ENCODE measurements at regions not wholly inside any gene's neighbourhood (a gene's known extent, or its start where the extent isn't known, plus 50 kb on each side); places are given as distances from the start of the nearest gene placed in this dataset.

DNA sequence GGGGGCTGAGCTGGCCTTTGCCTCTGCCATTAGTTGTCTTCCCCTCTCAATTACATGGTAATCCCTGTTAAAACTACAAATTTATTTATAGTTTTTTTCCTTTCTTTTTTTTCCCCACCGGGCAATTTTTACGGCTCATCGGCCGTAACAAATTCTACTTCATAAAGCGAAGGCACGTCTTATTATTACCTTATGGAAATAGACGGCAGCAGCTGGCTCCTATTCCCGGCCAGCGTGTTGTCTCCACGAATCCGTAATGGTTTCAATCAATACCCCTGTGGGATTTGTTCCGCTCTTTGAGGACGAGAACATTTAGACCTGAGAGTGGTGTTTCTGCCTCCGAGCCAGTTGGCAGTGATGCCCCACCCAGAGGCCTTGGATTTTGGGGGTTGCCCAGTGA lies 52.4 kb upstream of the IGSF21 start:
- POLR2A ChIA-PET (ENCODE audit: partially characterized antibody), result no interaction called here

More for the DNA sequence above, 52.4 kb upstream of the IGSF21 start:
- H3K56ac ChIP-seq (replicated peaks; ENCODE audit: insufficient read length, low read depth, low read length), result no peak overlapping the region
- H2BK20ac ChIP-seq (ENCODE audit: low read length), result no peak overlapping the region
- H4K91ac ChIP-seq (replicated peaks; ENCODE audit: insufficient read length, low read length), result no peak overlapping the region
- no peak overlapping the region for H2AFZ ChIP-seq (ENCODE audit: low read length)
- no peaks in the 10 kb centered on the region for H3K79me2 ChIP-seq (ENCODE audit: control insufficient read depth in 1 of 2, insufficient read depth in 2 of 2, low read length in 2 of 2)
- no peak overlapping the region for H3K4ac ChIP-seq (replicated peaks; ENCODE audit: insufficient read length, low read depth, low read length)
- H2BK5ac ChIP-seq (ENCODE audit: low read depth, low read length), result no peak overlapping the region
- no peak overlapping the region for H3K4me2 ChIP-seq (ENCODE audit: insufficient read depth in 1 of 2, low read depth in 2 of 2, low read length in 2 of 2)
- CTCF ChIA-PET (ENCODE audit: partially characterized antibody), result interaction anchor here (1.8 kb wide), 1 partner anchor 30 kb away, joined by 3 read pairs; no protein-coding TSS in a partner anchor
- no peaks in the 10 kb centered on the region for H4K20me1 ChIP-seq (replicated peaks in 1 of 2; ENCODE audit: control insufficient read depth in 1 of 2, insufficient read depth in 2 of 2, low read length in 2 of 2)
- TF ChIP-seq CBX5 (IDR thresholded peaks at IDR 0.05; ENCODE audit: low read depth, low read length) (no peak), HDAC6 (IDR thresholded peaks at IDR 0.05; ENCODE audit: low read depth, low read length) (no peak), SIRT6 (IDR thresholded peaks at IDR 0.05; ENCODE audit: low read length) (no peak), POLR2A (IDR thresholded peaks at IDR 0.05; ENCODE audit: control extremely low read depth in 1 of 2, low read depth in 2 of 2, low read length in 2 of 2) (no peak), TAF7 (optimal IDR thresholded peaks at IDR 0.05; ENCODE audit: borderline replicate concordance, low read depth, low read length) (no peak), TBP (IDR thresholded peaks at IDR 0.05; ENCODE audit: low read depth, low read length) (no peak), TAF1 (IDR thresholded peaks at IDR 0.05; ENCODE audit: low read depth, low read length) (no peak)
- TF ChIP-seq, protein P1, sequence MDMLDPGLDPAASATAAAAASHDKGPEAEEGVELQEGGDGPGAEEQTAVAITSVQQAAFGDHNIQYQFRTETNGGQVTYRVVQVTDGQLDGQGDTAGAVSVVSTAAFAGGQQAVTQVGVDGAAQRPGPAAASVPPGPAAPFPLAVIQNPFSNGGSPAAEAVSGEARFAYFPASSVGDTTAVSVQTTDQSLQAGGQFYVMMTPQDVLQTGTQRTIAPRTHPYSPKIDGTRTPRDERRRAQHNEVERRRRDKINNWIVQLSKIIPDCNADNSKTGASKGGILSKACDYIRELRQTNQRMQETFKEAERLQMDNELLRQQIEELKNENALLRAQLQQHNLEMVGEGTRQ (IDR thresholded peaks at IDR 0.05; ENCODE audit: low read length), result no peak
- TF ChIP-seq, protein P2, sequence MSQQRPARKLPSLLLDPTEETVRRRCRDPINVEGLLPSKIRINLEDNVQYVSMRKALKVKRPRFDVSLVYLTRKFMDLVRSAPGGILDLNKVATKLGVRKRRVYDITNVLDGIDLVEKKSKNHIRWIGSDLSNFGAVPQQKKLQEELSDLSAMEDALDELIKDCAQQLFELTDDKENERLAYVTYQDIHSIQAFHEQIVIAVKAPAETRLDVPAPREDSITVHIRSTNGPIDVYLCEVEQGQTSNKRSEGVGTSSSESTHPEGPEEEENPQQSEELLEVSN (IDR thresholded peaks at IDR 0.05), result no peak
- no peak overlapping the region for H4K8ac ChIP-seq (ENCODE audit: extremely low read depth, insufficient read depth, low read length)
- DNase-seq (ENCODE audit: low read depth in 1 of 2, low spot score in 2 of 2), result no peak
- H2BK12ac ChIP-seq (ENCODE audit: low read depth, low read length), result no peak overlapping the region
- 96% methylated on average over 14 of the region's 14 CpGs; no CpG with 5 or more reads in 1 of the 2 experiments for WGBS, 2 experiments (ENCODE audit: extremely low coverage in 1 of 2, insufficient coverage in 1 of 2, insufficient read length in 1 of 2, insufficient replicate concordance in 2 of 2, low coverage in 1 of 2, low lambda C conversion rate in 2 of 2, missing lambda C conversion rate in 1 of 2)
- no peaks in the 10 kb centered on the region for H3K23me2 ChIP-seq (ENCODE audit: low read depth, low read length)
- H3K27me3 ChIP-seq (replicated peaks in 1 of 4; ENCODE audit: control insufficient read depth in 3 of 4, extremely low read depth in 1 of 4, insufficient read depth in 3 of 4, low read length in 3 of 4), result peaks cover 0 to 3% (median 0%) of the 10 kb centered on the region in 4 experiments; a peak in 1 of 7 replicates
- H3K18ac ChIP-seq (ENCODE audit: extremely low read depth, low read length), result no peak overlapping the region
- H2BK120ac ChIP-seq (replicated peaks; ENCODE audit: low read depth, low read length), result no peak overlapping the region
- FAIRE-seq, result no peak
- no peaks in the 10 kb centered on the region for H3K36me3 ChIP-seq (ENCODE audit: control insufficient read depth in 2 of 4, insufficient read depth in 4 of 4, low read length in 3 of 4)
- no peaks in the 10 kb centered on the region for H3K4me1 ChIP-seq (replicated peaks in 1 of 4; ENCODE audit: control insufficient read depth in 3 of 4, insufficient read depth in 4 of 4, low read length in 3 of 4)
- H3K79me1 ChIP-seq (ENCODE audit: low read depth, low read length), result no peaks in the 10 kb centered on the region
- no peak overlapping the region for H2AK5ac ChIP-seq (ENCODE audit: low read depth, low read length)
- no peak overlapping the region for H3K14ac ChIP-seq (ENCODE audit: insufficient read length)
- H3K4me3 ChIP-seq (ENCODE audit: extremely low read depth in 1 of 4, insufficient read depth in 2 of 4, low read depth in 3 of 4, low read length in 4 of 4), result no peak overlapping the region
- H2BK15ac ChIP-seq (ENCODE audit: low read length), result no peak overlapping the region
- no peak overlapping the region for H3K27ac ChIP-seq (ENCODE audit: low read depth, low read length)
- H3K9ac ChIP-seq (replicated peaks in 1 of 4; ENCODE audit: extremely low read depth in 1 of 4, low read depth in 3 of 4, low read length in 3 of 4), result no peak overlapping the region
- H3K23ac ChIP-seq (ENCODE audit: insufficient read length), result no peak overlapping the region
- H3K9me3 ChIP-seq (ENCODE audit: insufficient read depth in 2 of 2, low read depth in 1 of 2, low read length in 1 of 2), result no peaks in the 10 kb centered on the region
- H4K5ac ChIP-seq (ENCODE audit: insufficient read length, low read depth, low read length), result no peak overlapping the region
